Brain microvascular endothelial cell (primary cell): ENCODE measurements at regions not wholly inside any gene's neighbourhood (a gene's known extent, or its start where the extent isn't known, plus 50 kb on each side); places are given as distances from the start of the nearest gene placed in this dataset.

Source experiments
- DNase-seq: peaks from one replicate; pipeline ENCODE4 v3.0.0-alpha.2; 2020
- H3K27ac ChIP-seq: fragments of 250-450 bp; sonication (Bioruptor Pico); 2 replicates; pipeline ENCODE4 v1.5.1; 2020; ENCODE audit warnings: mild to moderate bottlenecking, moderate library complexity
- H3K27me3 ChIP-seq: fragments of 250-450 bp; sonication (Bioruptor Pico); replicated peaks from 2 replicates; pipeline ENCODE4 v1.5.1; 2020; ENCODE audit warnings: mild to moderate bottlenecking
- H3K36me3 ChIP-seq: fragments of 250-450 bp; sonication (Bioruptor Pico); replicated peaks from 2 replicates; pipeline ENCODE4 v1.5.1; 2020; ENCODE audit warnings: mild to moderate bottlenecking
- H3K4me3 ChIP-seq: 2 replicates; pipeline ENCODE4 v1.5.1; 2011; ENCODE audit warnings: low read depth, mild to moderate bottlenecking, control low read depth, low read length, moderate library complexity
- CTCF ChIP-seq: IDR thresholded peaks from 2 replicates; pipeline ENCODE4 v1.5.1; 2011; ENCODE audit warnings: low read depth, mild to moderate bottlenecking, moderate library complexity, low read length, control low read depth, inconsistent platforms; ENCODE audit errors: missing control alignments
- in situ Hi-C: cut with HindIII; loops from 2 replicates; pipeline ENCODE4 v1.10.0; 2017; ENCODE audit warnings: low sequenced_read_pairs, low pct_ligation_motif_present

GRCh38 chr5:12703254-12703653 is 799.0 kb upstream of the CTNND2 start:
- H3K27me3 ChIP-seq, result no peaks in the 10 kb centered on the region
- H3K4me3 ChIP-seq, result no peak overlapping the region
- in situ Hi-C loops, result no loop called here
- no peak for DNase-seq
- TF ChIP-seq CTCF, result no peak
- H3K27ac ChIP-seq, result no peak overlapping the region
- H3K36me3 ChIP-seq, result no peaks in the 10 kb centered on the region

GRCh38 chr5:12695651-12696050 is 791.4 kb upstream of the CTNND2 start:
- H3K36me3 ChIP-seq, result no peaks in the 10 kb centered on the region
- in situ Hi-C loops, result no loop called here
- no peak overlapping the region for H3K4me3 ChIP-seq
- no peak for DNase-seq
- H3K27me3 ChIP-seq, result no peaks in the 10 kb centered on the region
- no peak overlapping the region for H3K27ac ChIP-seq
- no peak for TF ChIP-seq CTCF

DNA sequence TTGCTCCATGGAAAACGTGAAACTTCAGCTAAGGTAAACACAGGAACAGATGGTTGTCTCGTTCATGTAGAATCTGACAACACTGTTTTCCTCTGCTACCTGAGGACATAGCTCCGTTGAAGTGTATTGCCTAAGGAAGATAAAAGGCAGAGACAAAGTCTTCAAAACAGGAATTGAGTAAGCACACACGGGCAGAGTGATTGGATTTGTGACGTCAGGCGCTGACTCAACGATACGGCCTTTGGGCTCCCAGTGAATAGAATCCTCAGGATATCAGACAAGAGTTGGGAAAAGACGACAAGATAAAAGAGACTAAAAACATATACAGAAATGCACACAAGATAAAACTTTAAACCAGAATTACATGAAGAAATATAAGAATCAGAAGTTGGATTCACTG is 787.1 kb upstream of the CTNND2 start:
- Histone ChIP-seq H3K36me3 (no peaks in the 10 kb centered on the region), H3K27ac (no peak overlapping the region), H3K4me3 (no peak overlapping the region), H3K27me3 (no peaks in the 10 kb centered on the region)
- no peak for TF ChIP-seq CTCF
- in situ Hi-C loops, result no loop called here
- DNase-seq, result no peak

GRCh38 chr5:12690361-12690760 is 786.1 kb upstream of the CTNND2 start:
- no peak overlapping the region for H3K27ac ChIP-seq
- DNase-seq, result no peak
- no peak for TF ChIP-seq CTCF
- no peak overlapping the region for H3K4me3 ChIP-seq
- in situ Hi-C loops, result no loop called here
- no peaks in the 10 kb centered on the region for H3K27me3 ChIP-seq
- no peaks in the 10 kb centered on the region for H3K36me3 ChIP-seq

GRCh38 chr5:12683249-12683648 is 779.0 kb upstream of the CTNND2 start:
- in situ Hi-C loops, result no loop called here
- no peak for DNase-seq
- Histone ChIP-seq H3K4me3 (no peak overlapping the region), H3K36me3 (no peaks in the 10 kb centered on the region), H3K27ac (no peak overlapping the region), H3K27me3 (no peaks in the 10 kb centered on the region)
- TF ChIP-seq CTCF, result no peak

DNA sequence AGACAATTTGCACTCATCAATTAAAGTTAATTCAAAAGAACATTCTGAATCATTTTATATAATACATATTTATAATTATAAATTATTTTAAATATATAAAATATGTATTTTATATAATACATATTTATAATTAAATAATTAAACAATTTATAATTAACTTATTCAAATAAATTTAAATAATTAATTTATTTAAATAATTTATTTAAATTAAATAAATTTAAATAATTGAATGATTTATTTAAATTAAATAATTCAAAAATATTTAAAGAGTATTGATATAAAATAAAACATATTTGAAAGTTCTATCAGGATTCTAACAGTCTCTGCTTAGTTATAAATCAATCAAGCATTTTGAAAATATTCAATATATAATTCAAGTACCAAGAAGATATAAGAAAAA is 775.5 kb upstream of the CTNND2 start:
- no peak overlapping the region for H3K27ac ChIP-seq
- TF ChIP-seq CTCF, result no peak
- H3K4me3 ChIP-seq, result no peak overlapping the region
- no peaks in the 10 kb centered on the region for H3K36me3 ChIP-seq
- no peak for DNase-seq
- no peaks in the 10 kb centered on the region for H3K27me3 ChIP-seq
- in situ Hi-C loops, result no loop called here
